ENCODE measurements at regions not wholly inside any gene's neighbourhood (a gene's known extent, or its start where the extent isn't known, plus 50 kb on each side); places are given as distances from the start of the nearest gene placed in this dataset.
"Not testable (repeated sequence)": the region's sequence is repeated elsewhere in the genome, so short reads cannot be mapped to it uniquely, and the experiment has no call there.

- not testable (repeated sequence) for DNase-seq (ENCODE audit: low spot score)
Measured at GRCh38 chr4:52157071-52157470, 106.0 kb downstream of the SPATA18 start.

- DNase-seq (ENCODE audit: low spot score): no peak
Measured at GRCh38 chr4:52157641-52158316, 106.7 kb downstream of the SPATA18 start.

GRCh38 chr4:52160859-52161258, 109.8 kb downstream of the SPATA18 start:
- no peak for DNase-seq (ENCODE audit: low spot score)

GRCh38 chr4:52164116-52164515, 113.0 kb downstream of the SPATA18 start:
- no peak for DNase-seq (ENCODE audit: low spot score)

GRCh38 chr4:52172166-52172565, 121.1 kb downstream of the SPATA18 start:
- no peak for DNase-seq (ENCODE audit: low spot score)

GRCh38 chr4:52173470-52174045, 122.5 kb downstream of the SPATA18 start:
- DNase-seq (ENCODE audit: low spot score): peak; percentile 23

- no peak for DNase-seq (ENCODE audit: low spot score)
Measured at GRCh38 chr4:52187603-52188002, 136.5 kb downstream of the SPATA18 start.

GRCh38 chr4:52192001-52192400, 140.9 kb downstream of the SPATA18 start:
- no peak for DNase-seq (ENCODE audit: low spot score)

- no peak for DNase-seq (ENCODE audit: low spot score)
Measured at GRCh38 chr4:52192721-52193135, 141.6 kb downstream of the SPATA18 start.

GRCh38 chr4:52195869-52196268, 144.8 kb downstream of the SPATA18 start:
- DNase-seq (ENCODE audit: low spot score): no peak

GRCh38 chr4:52196606-52197130, 145.6 kb downstream of the SPATA18 start:
- DNase-seq (ENCODE audit: low spot score): no peak

- DNase-seq (ENCODE audit: low spot score): peak; percentile 22
Measured at GRCh38 chr4:52197306-52197705, 146.2 kb downstream of the SPATA18 start.

- peak; percentile 25 for DNase-seq (ENCODE audit: low spot score)
Measured at GRCh38 chr4:52198294-52198693, 147.2 kb downstream of the SPATA18 start.

- DNase-seq (ENCODE audit: low spot score): no peak
Measured at GRCh38 chr4:52199574-52200338, 148.7 kb downstream of the SPATA18 start.

- no peak for DNase-seq (ENCODE audit: low spot score)
Measured at GRCh38 chr4:52200339-52200725, 149.2 kb downstream of the SPATA18 start.

- DNase-seq (ENCODE audit: low spot score): no peak
Measured at GRCh38 chr4:52201715-52202114, 150.6 kb downstream of the SPATA18 start.

GRCh38 chr4:52202251-52202779, 151.2 kb downstream of the SPATA18 start:
- DNase-seq (ENCODE audit: low spot score): no peak

GRCh38 chr4:52202931-52203330, 151.8 kb downstream of the SPATA18 start:
- DNase-seq (ENCODE audit: low spot score): no peak

- DNase-seq (ENCODE audit: low spot score): no peak
Measured at GRCh38 chr4:52203351-52203750, 152.2 kb downstream of the SPATA18 start.

GRCh38 chr4:52204921-52205320, 153.8 kb downstream of the SPATA18 start:
- no peak for DNase-seq (ENCODE audit: low spot score)

GRCh38 chr4:52207146-52207545, 156.0 kb downstream of the SPATA18 start:
- not testable (repeated sequence) for DNase-seq (ENCODE audit: low spot score)

- no peak for DNase-seq (ENCODE audit: low spot score)
Measured at GRCh38 chr4:52212702-52213101, 161.6 kb downstream of the SPATA18 start.
